ENCODE measurements at regions not wholly inside any gene's neighbourhood (a gene's known extent, or its start where the extent isn't known, plus 50 kb on each side); places are given as distances from the start of the nearest gene placed in this dataset.

- Histone ChIP-seq H4K8ac (replicated peaks; ENCODE audit: insufficient read length, low read depth, low read length) (no peak overlapping the region), H4K5ac (ENCODE audit: insufficient read length, low read depth, low read length) (no peak overlapping the region), H3K9ac (ENCODE audit: extremely low read depth, insufficient read length, low read length) (no peak overlapping the region), H3K27ac (ENCODE audit: insufficient read length, low read depth, low read length) (no peak overlapping the region), H3K79me1 (ENCODE audit: insufficient read depth, low read depth, low read length, poor library complexity, severe bottlenecking) (no peaks in the 10 kb centered on the region), H4K91ac (ENCODE audit: insufficient read length, low read depth, low read length) (no peak overlapping the region), H2BK5ac (ENCODE audit: insufficient read length, low read length) (no peak overlapping the region), H4K20me1 (ENCODE audit: control insufficient read depth, insufficient read depth, insufficient read length) (no peaks in the 10 kb centered on the region), H2BK120ac (ENCODE audit: low read depth, low read length, poor library complexity, severe bottlenecking) (no peak overlapping the region), H2BK15ac (ENCODE audit: low read depth, low read length) (no peak overlapping the region), H3K18ac (ENCODE audit: insufficient read length, low read depth, low read length) (no peak overlapping the region), H2AK5ac (ENCODE audit: insufficient read length, low read length) (no peak overlapping the region), H3K4me1 (ENCODE audit: insufficient read depth, low read length) (peaks cover 5% of the 10 kb centered on the region; the same call in 1 of the 2 replicates), H3K4ac (ENCODE audit: low read depth, low read length) (no peak overlapping the region), H3K4me2 (ENCODE audit: insufficient read depth, insufficient read length, low read length) (no peak overlapping the region), H2AFZ (ENCODE audit: low read length) (no peak overlapping the region), H2BK12ac (ENCODE audit: insufficient read length, low read depth, low read length) (no peak overlapping the region), H3K9me3 (ENCODE audit: control insufficient read depth, low read depth, low read length) (no peaks in the 10 kb centered on the region), H2BK20ac (ENCODE audit: low read depth, low read length, poor library complexity, severe bottlenecking) (no peak overlapping the region), H3K56ac (ENCODE audit: insufficient read length, low read depth, low read length) (no peak overlapping the region), H3K79me2 (ENCODE audit: insufficient read depth, low read length) (no peaks in the 10 kb centered on the region), H3T11ph (ENCODE audit: low read length) (no peak overlapping the region), H3K23me2 (ENCODE audit: insufficient read length, low read depth, low read length, poor library complexity, severe bottlenecking) (no peaks in the 10 kb centered on the region), H3K14ac (ENCODE audit: insufficient read depth, low read length) (no peak overlapping the region), H3K23ac (ENCODE audit: insufficient read length, low read depth, low read length) (no peak overlapping the region), H3K27me3 (ENCODE audit: insufficient read depth, low read length) (no peaks in the 10 kb centered on the region)
- H3K4me1 Mint-ChIP-seq: peaks cover 37 to 41% of the 10 kb centered on the region in 2 experiments
- H3K4me3 Mint-ChIP-seq: no peak overlapping the region
- H3K9me3 Mint-ChIP-seq: no peaks in the 10 kb centered on the region
- H3K27me3 Mint-ChIP-seq (ENCODE audit: low read depth): no peaks in the 10 kb centered on the region
- WGBS (ENCODE audit: extremely low coverage, insufficient read length, low lambda C conversion rate): no CpG with 5 or more reads among the region's 5 CpGs
- TF ChIP-seq, protein P1, sequence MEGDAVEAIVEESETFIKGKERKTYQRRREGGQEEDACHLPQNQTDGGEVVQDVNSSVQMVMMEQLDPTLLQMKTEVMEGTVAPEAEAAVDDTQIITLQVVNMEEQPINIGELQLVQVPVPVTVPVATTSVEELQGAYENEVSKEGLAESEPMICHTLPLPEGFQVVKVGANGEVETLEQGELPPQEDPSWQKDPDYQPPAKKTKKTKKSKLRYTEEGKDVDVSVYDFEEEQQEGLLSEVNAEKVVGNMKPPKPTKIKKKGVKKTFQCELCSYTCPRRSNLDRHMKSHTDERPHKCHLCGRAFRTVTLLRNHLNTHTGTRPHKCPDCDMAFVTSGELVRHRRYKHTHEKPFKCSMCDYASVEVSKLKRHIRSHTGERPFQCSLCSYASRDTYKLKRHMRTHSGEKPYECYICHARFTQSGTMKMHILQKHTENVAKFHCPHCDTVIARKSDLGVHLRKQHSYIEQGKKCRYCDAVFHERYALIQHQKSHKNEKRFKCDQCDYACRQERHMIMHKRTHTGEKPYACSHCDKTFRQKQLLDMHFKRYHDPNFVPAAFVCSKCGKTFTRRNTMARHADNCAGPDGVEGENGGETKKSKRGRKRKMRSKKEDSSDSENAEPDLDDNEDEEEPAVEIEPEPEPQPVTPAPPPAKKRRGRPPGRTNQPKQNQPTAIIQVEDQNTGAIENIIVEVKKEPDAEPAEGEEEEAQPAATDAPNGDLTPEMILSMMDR (conservative IDR thresholded peaks at IDR 0.05): no peak
- no peak for DNase-seq
- no peak overlapping the region; a peak in 1 of 7 replicates for H3K27ac Mint-ChIP-seq
- H3K36me3 Mint-ChIP-seq (ENCODE audit: insufficient read depth in 1 of 3, low read depth in 3 of 3): no peaks in the 10 kb centered on the region
These were observed 70.9 kb downstream of the LLPH start for GRCh38 chr12:66059666-66060065.

Data from H9 (cell line).